KMS-11 (cell line): ENCODE measurements at regions not wholly inside any gene's neighbourhood (a gene's known extent, or its start where the extent isn't known, plus 50 kb on each side); places are given as distances from the start of the nearest gene placed in this dataset.

Experiments
- H2AFZ ChIP-seq: fragments of 200-600 bp; sonication (generic); 2 replicates; pipeline ENCODE4 v1.6.1; 2016; ENCODE audit warnings: antibody characterized with exemption, mixed run types, low read depth
- H3K27ac ChIP-seq: fragments of 200-600 bp; sonication (generic); 2 replicates; pipeline ENCODE4 v1.6.1; 2016; ENCODE audit warnings: mild to moderate bottlenecking, mixed run types
- H3K27me3 ChIP-seq: fragments of 200-600 bp; sonication (generic); 2 replicates; pipeline ENCODE4 v1.6.1; 2017; ENCODE audit warnings: mild to moderate bottlenecking, low read depth, mixed run types, moderate library complexity; ENCODE audit not compliant: insufficient read depth
- H3K36me3 ChIP-seq: fragments of 200-600 bp; sonication (generic); 2 replicates; pipeline ENCODE4 v1.6.1; 2017; ENCODE audit warnings: mild to moderate bottlenecking, mixed run types; ENCODE audit not compliant: insufficient read depth
- H3K4me1 ChIP-seq: fragments of 200-600 bp; sonication (generic); 2 replicates; pipeline ENCODE4 v1.6.1; 2016; ENCODE audit warnings: mild to moderate bottlenecking, low read depth, mixed run types; ENCODE audit not compliant: poor library complexity, severe bottlenecking
- H3K4me2 ChIP-seq: fragments of 200-600 bp; sonication (generic); 2 replicates; pipeline ENCODE4 v1.7.0; 2016; ENCODE audit warnings: mild to moderate bottlenecking, mixed run types
- H3K4me3 ChIP-seq: fragments of 200-600 bp; sonication (generic); IDR thresholded peaks from 2 replicates; pipeline ENCODE4 v1.6.1; 2017; ENCODE audit warnings: low read depth, low read length, mixed read lengths; ENCODE audit not compliant: insufficient read depth
- H3K79me2 ChIP-seq: fragments of 200-600 bp; sonication (generic); 2 replicates; pipeline ENCODE4 v1.6.1; 2016; ENCODE audit warnings: low read depth, mixed run types; ENCODE audit not compliant: insufficient read depth
- H3K9ac ChIP-seq: fragments of 200-600 bp; sonication (generic); 2 replicates; pipeline ENCODE4 v1.6.1; 2016; ENCODE audit warnings: mild to moderate bottlenecking, mixed run types
- H4K20me1 ChIP-seq: fragments of 200-600 bp; sonication (generic); 2 replicates; pipeline ENCODE4 v1.6.1; 2016; ENCODE audit warnings: mild to moderate bottlenecking, mixed run types; ENCODE audit not compliant: insufficient read depth
- CTCF ChIP-seq: fragments of 200-600 bp; sonication (generic); conservative IDR thresholded peaks from 2 replicates; pipeline ENCODE4 v1.6.1; 2017; ENCODE audit warnings: low read depth, mild to moderate bottlenecking, antibody characterized with exemption, low read length, moderate library complexity, mixed read lengths

GRCh38 chr11:115774756-115775155 lies 270.5 kb upstream of the CADM1 start:
- Histone ChIP-seq H3K9ac (no peak overlapping the region), H3K4me1 (no peaks in the 10 kb centered on the region), H3K36me3 (no peaks in the 10 kb centered on the region), H3K27me3 (no peaks in the 10 kb centered on the region), H4K20me1 (no peaks in the 10 kb centered on the region), H3K79me2 (no peaks in the 10 kb centered on the region), H3K4me3 (no peak overlapping the region), H2AFZ (no peak overlapping the region), H3K27ac (no peak overlapping the region), H3K4me2 (no peak overlapping the region)
- TF ChIP-seq CTCF, result no peak

- no peaks in the 10 kb centered on the region for H3K4me1 ChIP-seq
- no peak overlapping the region for H3K4me2 ChIP-seq
- no peak for TF ChIP-seq CTCF
- no peaks in the 10 kb centered on the region for H4K20me1 ChIP-seq
- no peak overlapping the region for H3K9ac ChIP-seq
- no peak overlapping the region for H3K4me3 ChIP-seq
- no peaks in the 10 kb centered on the region for H3K36me3 ChIP-seq
- H2AFZ ChIP-seq, result no peak overlapping the region
- no peak overlapping the region for H3K27ac ChIP-seq
- no peaks in the 10 kb centered on the region for H3K27me3 ChIP-seq
- no peaks in the 10 kb centered on the region for H3K79me2 ChIP-seq
Measured at GRCh38 chr11:115769891-115770290, 265.7 kb upstream of the CADM1 start.

GRCh38 chr11:115767883-115768282 lies 263.7 kb upstream of the CADM1 start:
- TF ChIP-seq CTCF, result no peak
- H3K4me3 ChIP-seq, result no peak overlapping the region
- no peaks in the 10 kb centered on the region for H3K4me1 ChIP-seq
- H3K79me2 ChIP-seq, result no peaks in the 10 kb centered on the region
- H4K20me1 ChIP-seq, result no peaks in the 10 kb centered on the region
- no peak overlapping the region for H3K4me2 ChIP-seq
- no peak overlapping the region for H2AFZ ChIP-seq
- H3K27me3 ChIP-seq, result no peaks in the 10 kb centered on the region
- H3K27ac ChIP-seq, result no peak overlapping the region
- H3K36me3 ChIP-seq, result no peaks in the 10 kb centered on the region
- no peak overlapping the region for H3K9ac ChIP-seq

- no peaks in the 10 kb centered on the region for H3K4me1 ChIP-seq
- no peak overlapping the region for H2AFZ ChIP-seq
- no peak overlapping the region for H3K9ac ChIP-seq
- H4K20me1 ChIP-seq, result no peaks in the 10 kb centered on the region
- H3K4me2 ChIP-seq, result no peak overlapping the region
- H3K79me2 ChIP-seq, result no peaks in the 10 kb centered on the region
- H3K4me3 ChIP-seq, result no peak overlapping the region
- H3K27me3 ChIP-seq, result no peaks in the 10 kb centered on the region
- TF ChIP-seq CTCF, result no peak
- no peak overlapping the region for H3K27ac ChIP-seq
- H3K36me3 ChIP-seq, result no peaks in the 10 kb centered on the region
Measured at GRCh38 chr11:115767047-115767802, 263.0 kb upstream of the CADM1 start.
